ENCODE measurements at regions not wholly inside any gene's neighbourhood (a gene's known extent, or its start where the extent isn't known, plus 50 kb on each side); places are given as distances from the start of the nearest gene placed in this dataset.

DNA sequence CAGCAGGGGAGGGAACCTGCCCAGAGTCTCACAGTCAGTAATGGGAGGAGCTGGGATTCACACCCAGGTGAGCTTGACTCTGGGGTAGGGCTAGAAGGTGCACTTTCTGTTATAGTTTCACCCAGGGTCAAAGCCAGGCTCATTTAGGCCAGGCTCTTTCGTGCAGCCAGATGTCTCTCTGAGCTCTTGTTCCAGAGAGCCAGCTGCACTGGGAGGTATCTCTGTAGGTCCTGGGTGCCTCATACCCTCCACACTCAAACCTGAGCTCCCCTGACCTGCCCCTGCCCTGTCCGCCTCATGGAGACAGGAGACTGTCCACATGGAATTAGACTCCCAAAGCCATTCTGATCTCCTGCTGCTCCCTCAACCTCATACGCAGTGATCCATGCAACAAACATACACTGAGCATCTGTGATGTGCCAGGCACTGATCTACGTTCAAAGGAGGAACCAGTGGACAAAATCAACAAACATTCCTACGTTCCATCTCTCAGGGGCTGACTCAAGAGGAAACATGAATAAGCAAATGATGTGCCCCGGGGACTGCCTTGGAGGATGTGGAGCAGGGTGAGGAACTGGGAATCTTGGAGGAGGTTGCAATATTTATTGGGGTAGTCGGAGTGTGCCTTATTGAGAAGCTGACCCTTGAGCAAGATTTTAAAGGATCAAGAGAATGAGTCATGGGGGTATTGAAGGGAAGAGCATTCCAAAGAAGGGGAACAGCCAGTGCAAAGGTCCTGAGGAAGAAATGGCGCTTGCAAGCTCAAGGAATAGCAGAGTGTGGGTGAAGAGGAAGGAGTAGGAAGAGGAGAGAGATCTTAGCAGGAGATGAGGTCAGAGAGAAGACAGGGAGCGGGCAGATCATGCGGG is 71.3 kb upstream of the TOX2 start (continued):
- no peak for TF ChIP-seq RBM22 (optimal IDR thresholded peaks at IDR 0.05; ENCODE audit: low read length)
- TF ChIP-seq, protein P1, sequence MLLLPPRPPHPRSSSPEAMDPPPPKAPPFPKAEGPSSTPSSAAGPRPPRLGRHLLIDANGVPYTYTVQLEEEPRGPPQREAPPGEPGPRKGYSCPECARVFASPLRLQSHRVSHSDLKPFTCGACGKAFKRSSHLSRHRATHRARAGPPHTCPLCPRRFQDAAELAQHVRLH (CRISPR knock-in tag; IDR thresholded peaks at IDR 0.05; ENCODE audit: borderline replicate concordance, low read depth): no peak
- TF ChIP-seq KDM5A (IDR thresholded peaks at IDR 0.05; ENCODE audit: borderline replicate concordance, low read length): no peak
- TF ChIP-seq TEAD2 (CRISPR knock-in tag; IDR thresholded peaks at IDR 0.05): no peak
- no peak for TF ChIP-seq POLR2G (IDR thresholded peaks at IDR 0.05; ENCODE audit: low read depth, low read length)
- no peak for TF ChIP-seq ZNF644 (CRISPR knock-in tag; IDR thresholded peaks at IDR 0.05; ENCODE audit: low read depth)
- TF ChIP-seq GATAD2A (CRISPR knock-in tag; IDR thresholded peaks at IDR 0.05): no peak
- TF ChIP-seq, protein P2, sequence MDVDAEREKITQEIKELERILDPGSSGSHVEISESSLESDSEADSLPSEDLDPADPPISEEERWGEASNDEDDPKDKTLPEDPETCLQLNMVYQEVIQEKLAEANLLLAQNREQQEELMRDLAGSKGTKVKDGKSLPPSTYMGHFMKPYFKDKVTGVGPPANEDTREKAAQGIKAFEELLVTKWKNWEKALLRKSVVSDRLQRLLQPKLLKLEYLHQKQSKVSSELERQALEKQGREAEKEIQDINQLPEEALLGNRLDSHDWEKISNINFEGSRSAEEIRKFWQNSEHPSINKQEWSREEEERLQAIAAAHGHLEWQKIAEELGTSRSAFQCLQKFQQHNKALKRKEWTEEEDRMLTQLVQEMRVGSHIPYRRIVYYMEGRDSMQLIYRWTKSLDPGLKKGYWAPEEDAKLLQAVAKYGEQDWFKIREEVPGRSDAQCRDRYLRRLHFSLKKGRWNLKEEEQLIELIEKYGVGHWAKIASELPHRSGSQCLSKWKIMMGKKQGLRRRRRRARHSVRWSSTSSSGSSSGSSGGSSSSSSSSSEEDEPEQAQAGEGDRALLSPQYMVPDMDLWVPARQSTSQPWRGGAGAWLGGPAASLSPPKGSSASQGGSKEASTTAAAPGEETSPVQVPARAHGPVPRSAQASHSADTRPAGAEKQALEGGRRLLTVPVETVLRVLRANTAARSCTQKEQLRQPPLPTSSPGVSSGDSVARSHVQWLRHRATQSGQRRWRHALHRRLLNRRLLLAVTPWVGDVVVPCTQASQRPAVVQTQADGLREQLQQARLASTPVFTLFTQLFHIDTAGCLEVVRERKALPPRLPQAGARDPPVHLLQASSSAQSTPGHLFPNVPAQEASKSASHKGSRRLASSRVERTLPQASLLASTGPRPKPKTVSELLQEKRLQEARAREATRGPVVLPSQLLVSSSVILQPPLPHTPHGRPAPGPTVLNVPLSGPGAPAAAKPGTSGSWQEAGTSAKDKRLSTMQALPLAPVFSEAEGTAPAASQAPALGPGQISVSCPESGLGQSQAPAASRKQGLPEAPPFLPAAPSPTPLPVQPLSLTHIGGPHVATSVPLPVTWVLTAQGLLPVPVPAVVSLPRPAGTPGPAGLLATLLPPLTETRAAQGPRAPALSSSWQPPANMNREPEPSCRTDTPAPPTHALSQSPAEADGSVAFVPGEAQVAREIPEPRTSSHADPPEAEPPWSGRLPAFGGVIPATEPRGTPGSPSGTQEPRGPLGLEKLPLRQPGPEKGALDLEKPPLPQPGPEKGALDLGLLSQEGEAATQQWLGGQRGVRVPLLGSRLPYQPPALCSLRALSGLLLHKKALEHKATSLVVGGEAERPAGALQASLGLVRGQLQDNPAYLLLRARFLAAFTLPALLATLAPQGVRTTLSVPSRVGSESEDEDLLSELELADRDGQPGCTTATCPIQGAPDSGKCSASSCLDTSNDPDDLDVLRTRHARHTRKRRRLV (CRISPR knock-in tag; IDR thresholded peaks at IDR 0.05): no peak
- TF ChIP-seq ZNF232 (CRISPR knock-in tag; IDR thresholded peaks at IDR 0.05; ENCODE audit: borderline replicate concordance): no peak
- no peak for TF ChIP-seq ZNF629 (CRISPR knock-in tag; conservative IDR thresholded peaks at IDR 0.05)
- no peak for TF ChIP-seq ZNF160 (CRISPR knock-in tag; IDR thresholded peaks at IDR 0.05)
- no peak for TF ChIP-seq MAZ (IDR thresholded peaks at IDR 0.05; ENCODE audit: borderline replicate concordance, low read depth, low read length)
- TF ChIP-seq MAZ (CRISPR knock-in tag; IDR thresholded peaks at IDR 0.05; ENCODE audit: low read depth): no peak

Measured in HepG2 (cell line).